ENCODE measurements at regions not wholly inside any gene's neighbourhood (a gene's known extent, or its start where the extent isn't known, plus 50 kb on each side); places are given as distances from the start of the nearest gene placed in this dataset.

GRCh38 chr2:217110550-217110949 is 250.7 kb upstream of the TNP1 start:
- Histone ChIP-seq H3K4me2 (no peak overlapping the region), H3K4me1 (peaks cover 30% of the 10 kb centered on the region), H4K20me1 (no peaks in the 10 kb centered on the region), H3K27ac (no peak overlapping the region), H3K4me3 (no peak overlapping the region), H3K36me3 (no peaks in the 10 kb centered on the region), H3K27me3 (no peaks in the 10 kb centered on the region), H3K9ac (no peak overlapping the region), H3K9me3 (no peaks in the 10 kb centered on the region)
- TF ChIP-seq Cebpa-rat (IDR thresholded peaks at IDR 0.05): no peak

GRCh38 chr2:217108575-217109027 is 248.7 kb upstream of the TNP1 start:
- no peak for TF ChIP-seq Cebpa-rat (IDR thresholded peaks at IDR 0.05)
- no peak overlapping the region for H3K9ac ChIP-seq
- H3K4me1 ChIP-seq: peaks cover 27% of the 10 kb centered on the region
- H3K9me3 ChIP-seq: no peaks in the 10 kb centered on the region
- H3K4me2 ChIP-seq: no peak overlapping the region
- no peak overlapping the region for H3K4me3 ChIP-seq
- H3K27me3 ChIP-seq: no peaks in the 10 kb centered on the region
- H4K20me1 ChIP-seq: no peaks in the 10 kb centered on the region
- no peaks in the 10 kb centered on the region for H3K36me3 ChIP-seq
- no peak overlapping the region for H3K27ac ChIP-seq

GRCh38 chr2:217108086-217108485 is 248.2 kb upstream of the TNP1 start:
- Histone ChIP-seq H3K27ac (no peak overlapping the region), H3K36me3 (no peaks in the 10 kb centered on the region), H3K9ac (no peak overlapping the region), H3K27me3 (no peaks in the 10 kb centered on the region), H4K20me1 (no peaks in the 10 kb centered on the region), H3K9me3 (no peaks in the 10 kb centered on the region), H3K4me3 (no peak overlapping the region), H3K4me2 (no peak overlapping the region), H3K4me1 (peaks cover 24% of the 10 kb centered on the region)
- TF ChIP-seq Cebpa-rat (IDR thresholded peaks at IDR 0.05): no peak

GRCh38 chr2:217107480-217107879 is 247.6 kb upstream of the TNP1 start:
- Histone ChIP-seq H3K9me3 (no peaks in the 10 kb centered on the region), H3K27me3 (no peaks in the 10 kb centered on the region), H3K27ac (no peak overlapping the region), H4K20me1 (no peaks in the 10 kb centered on the region), H3K36me3 (no peaks in the 10 kb centered on the region), H3K4me2 (peak overlapping the region; percentile 29), H3K9ac (no peak overlapping the region), H3K4me3 (no peak overlapping the region), H3K4me1 (peaks cover 24% of the 10 kb centered on the region)
- TF ChIP-seq Cebpa-rat (IDR thresholded peaks at IDR 0.05): no peak

- Histone ChIP-seq H3K9me3 (no peaks in the 10 kb centered on the region), H3K4me2 (peak overlapping the region; percentile 29; the same call in 1 of the 2 replicates), H3K9ac (no peak overlapping the region), H3K4me3 (no peak overlapping the region), H3K27ac (no peak overlapping the region), H4K20me1 (no peaks in the 10 kb centered on the region), H3K36me3 (no peaks in the 10 kb centered on the region), H3K27me3 (no peaks in the 10 kb centered on the region), H3K4me1 (peaks cover 24% of the 10 kb centered on the region)
- TF ChIP-seq Cebpa-rat (IDR thresholded peaks at IDR 0.05): no peak
These were observed 246.8 kb upstream of the TNP1 start for GRCh38 chr2:217106650-217107014.

- H3K9ac ChIP-seq: no peak overlapping the region
- peaks cover 24% of the 10 kb centered on the region for H3K4me1 ChIP-seq
- H3K36me3 ChIP-seq: no peaks in the 10 kb centered on the region
- no peak overlapping the region for H3K4me3 ChIP-seq
- H3K27me3 ChIP-seq: no peaks in the 10 kb centered on the region
- no peak overlapping the region for H3K27ac ChIP-seq
- no peaks in the 10 kb centered on the region for H4K20me1 ChIP-seq
- H3K4me2 ChIP-seq: no peak overlapping the region
- H3K9me3 ChIP-seq: no peaks in the 10 kb centered on the region
- TF ChIP-seq Cebpa-rat (IDR thresholded peaks at IDR 0.05): no peak
These were observed 246.1 kb upstream of the TNP1 start for GRCh38 chr2:217105733-217106649.

GRCh38 chr2:217103752-217104545 is 244.1 kb upstream of the TNP1 start:
- Histone ChIP-seq H3K4me2 (no peak overlapping the region), H3K36me3 (no peaks in the 10 kb centered on the region), H4K20me1 (no peaks in the 10 kb centered on the region), H3K27me3 (no peaks in the 10 kb centered on the region), H3K4me3 (no peak overlapping the region), H3K4me1 (peaks cover 29% of the 10 kb centered on the region), H3K9ac (no peak overlapping the region), H3K27ac (no peak overlapping the region), H3K9me3 (no peaks in the 10 kb centered on the region)
- TF ChIP-seq Cebpa-rat (IDR thresholded peaks at IDR 0.05): no peak

- H3K9ac ChIP-seq: no peak overlapping the region
- H3K4me3 ChIP-seq: no peak overlapping the region
- H3K4me1 ChIP-seq: peaks cover 27% of the 10 kb centered on the region
- no peak overlapping the region for H3K4me2 ChIP-seq
- no peaks in the 10 kb centered on the region for H3K9me3 ChIP-seq
- no peaks in the 10 kb centered on the region for H3K36me3 ChIP-seq
- H3K27me3 ChIP-seq: no peaks in the 10 kb centered on the region
- no peak for TF ChIP-seq Cebpa-rat (IDR thresholded peaks at IDR 0.05)
- no peak overlapping the region for H3K27ac ChIP-seq
- no peaks in the 10 kb centered on the region for H4K20me1 ChIP-seq
These were observed 243.1 kb upstream of the TNP1 start for GRCh38 chr2:217102956-217103355.

- Histone ChIP-seq H3K27ac (no peak overlapping the region), H3K9ac (no peak overlapping the region), H3K4me2 (no peak overlapping the region), H3K9me3 (no peaks in the 10 kb centered on the region), H3K4me1 (peaks cover 17% of the 10 kb centered on the region), H3K4me3 (no peak overlapping the region), H3K36me3 (no peaks in the 10 kb centered on the region), H3K27me3 (no peaks in the 10 kb centered on the region), H4K20me1 (no peaks in the 10 kb centered on the region)
- no peak for TF ChIP-seq Cebpa-rat (IDR thresholded peaks at IDR 0.05)
These were observed 242.1 kb upstream of the TNP1 start for GRCh38 chr2:217101972-217102371.

GRCh38 chr2:217099561-217099960 is 239.7 kb upstream of the TNP1 start:
- Histone ChIP-seq H3K27me3 (no peaks in the 10 kb centered on the region), H3K4me1 (peaks cover 5% of the 10 kb centered on the region; the same call in 1 of the 2 replicates), H3K9ac (no peak overlapping the region), H3K4me3 (no peak overlapping the region), H3K36me3 (no peaks in the 10 kb centered on the region), H3K27ac (no peak overlapping the region), H3K9me3 (no peaks in the 10 kb centered on the region), H3K4me2 (no peak overlapping the region), H4K20me1 (no peaks in the 10 kb centered on the region)
- TF ChIP-seq Cebpa-rat (IDR thresholded peaks at IDR 0.05): 0 out of 2 replicates have a peak, but pooled peaks have one; percentile 21
